Keratinocyte (primary cell): ENCODE measurements at regions not wholly inside any gene's neighbourhood (a gene's known extent, or its start where the extent isn't known, plus 50 kb on each side); places are given as distances from the start of the nearest gene placed in this dataset.

Experiments used
- CTCF ChIP-seq, 3 experiments: IDR thresholded peaks in 1 of 3; conservative IDR thresholded peaks in 1 of 3; optimal IDR thresholded peaks in 1 of 3; 2 replicates in 2 of 3; 3 replicates in 1 of 3; pipeline versions ENCODE3 to v1.5.1; 2011; ENCODE audit warnings: low read length in 3 of 3, mild to moderate bottlenecking in 3 of 3, moderate library complexity in 2 of 3, control low read depth in 1 of 3, inconsistent platforms in 1 of 3; ENCODE audit not compliant: insufficient read depth in 2 of 3; ENCODE audit errors: extremely low read depth in 1 of 3
- EZH2 ChIP-seq: IDR thresholded peaks from one replicate; pipeline ENCODE4 v1.6.1; 2012; ENCODE audit warnings: inconsistent platforms, mild to moderate bottlenecking, low read length, moderate library complexity

DNA sequence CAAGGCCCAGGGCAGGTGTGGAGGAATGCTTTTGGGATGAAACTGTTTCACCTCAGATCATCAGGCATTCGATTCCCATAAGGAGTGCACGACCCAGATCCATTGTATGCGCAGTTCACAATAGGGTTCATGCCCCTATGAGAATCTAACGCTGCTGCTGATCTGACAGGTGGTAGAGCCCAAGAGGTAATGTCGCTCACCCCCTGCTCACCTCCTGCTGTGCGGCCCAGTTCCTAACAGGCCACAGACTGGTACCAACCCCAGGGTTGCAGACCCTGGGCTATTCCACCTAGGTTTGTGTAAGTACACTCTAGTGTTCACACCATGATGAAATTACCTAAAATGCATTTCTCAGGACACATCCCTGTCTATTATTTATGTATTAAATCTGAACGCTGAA is 72.5 kb downstream of the COPS8 start:
- TF ChIP-seq CTCF (optimal IDR thresholded peaks at IDR 0.05 in 1 of 3, IDR thresholded peaks at IDR 0.05 in 1 of 3, conservative IDR thresholded peaks at IDR 0.05 in 1 of 3; ENCODE audit: extremely low read depth in 1 of 3, insufficient read depth in 2 of 3, low read length in 3 of 3) = no peak
- TF ChIP-seq EZH2 = no peak
